ENCODE measurements at regions not wholly inside any gene's neighbourhood (a gene's known extent, or its start where the extent isn't known, plus 50 kb on each side); places are given as distances from the start of the nearest gene placed in this dataset.

GRCh38 chr14:54174457-54174856 lies 217.8 kb upstream of the BMP4 start:
- no peaks in the 10 kb centered on the region for H3K27me3 ChIP-seq (ENCODE audit: insufficient read depth, low read length)
- DNase-seq: no peak
- Mint-ChIP-seq H3K27me3 (peaks cover 22 to 28% of the 10 kb centered on the region in 2 donors), H3K4me3 (no peak overlapping the region), H3K4me1 (peaks cover 4 to 7% (median 4%) of the 10 kb centered on the region in 4 donors), H3K9me3 (peaks cover 0 to 2% (median 0%) of the 10 kb centered on the region in 8 donors), H3K36me3 (no peaks in the 10 kb centered on the region), H3K27ac (no peak overlapping the region)
- intact Hi-C loops (cut with micrococcal nuclease): loop anchor here (10.0 kb wide), 2 partner anchors 880 to 1350 kb away; no protein-coding TSS in a partner anchor
- H3K4me1 ChIP-seq (ENCODE audit: insufficient read depth, low read length): no peaks in the 10 kb centered on the region
- ChIA-PET POLR2A (ENCODE audit: partially characterized antibody) (no interaction called here), CTCF (ENCODE audit: partially characterized antibody) (interaction anchor here (1.0 to 3.8 kb wide), 8 partner anchors 8 to 636 kb away, joined by 3 to 24 read pairs (median 8); no protein-coding TSS in a partner anchor)
- no peak overlapping the region for H3K27ac ChIP-seq (ENCODE audit: low read depth, low read length)
- no peak overlapping the region for H3K4me3 ChIP-seq (ENCODE audit: low read length in 2 of 2)
- H3K9me3 ChIP-seq (ENCODE audit: control insufficient read depth in 1 of 2, low read length in 2 of 2): no peaks in the 10 kb centered on the region
- H3K36me3 ChIP-seq (ENCODE audit: insufficient read depth, low read length): no peaks in the 10 kb centered on the region

GRCh38 chr14:54175298-54175942 lies 218.8 kb upstream of the BMP4 start:
- Histone ChIP-seq H3K4me3 (ENCODE audit: low read length in 2 of 2) (no peak overlapping the region), H3K36me3 (ENCODE audit: insufficient read depth, low read length) (no peaks in the 10 kb centered on the region), H3K4me1 (ENCODE audit: insufficient read depth, low read length) (no peaks in the 10 kb centered on the region), H3K9me3 (ENCODE audit: control insufficient read depth in 1 of 2, low read length in 2 of 2) (no peaks in the 10 kb centered on the region), H3K27me3 (ENCODE audit: insufficient read depth, low read length) (no peaks in the 10 kb centered on the region), H3K27ac (ENCODE audit: low read depth, low read length) (no peak overlapping the region)
- Mint-ChIP-seq H3K27ac (no peak overlapping the region), H3K4me3 (no peak overlapping the region), H3K4me1 (peaks cover 0 to 7% (median 4%) of the 10 kb centered on the region in 4 donors), H3K27me3 (peaks cover 18 to 26% of the 10 kb centered on the region in 2 donors), H3K9me3 (peaks cover 0 to 2% (median 0%) of the 10 kb centered on the region in 8 donors), H3K36me3 (no peaks in the 10 kb centered on the region)
- ChIA-PET CTCF (ENCODE audit: partially characterized antibody) (interaction anchor here (0.6 to 3.8 kb wide), 15 partner anchors 8 to 642 kb away, joined by 3 to 24 read pairs (median 3); no protein-coding TSS in a partner anchor), POLR2A (ENCODE audit: partially characterized antibody) (no interaction called here)
- DNase-seq: peak in 4 of 5 donors; percentile 22 to 32 (median 26)
- intact Hi-C loops (cut with micrococcal nuclease): loop anchor here (10.0 kb wide), 2 partner anchors 881 to 1351 kb away; no protein-coding TSS in a partner anchor

- H3K27ac ChIP-seq (ENCODE audit: low read depth, low read length): no peak overlapping the region
- peaks cover 18 to 26% of the 10 kb centered on the region in 2 donors for H3K27me3 Mint-ChIP-seq
- ChIA-PET CTCF (ENCODE audit: partially characterized antibody) (interaction anchor here (1.1 to 1.9 kb wide), 2 partner anchors 9 to 13 kb away, joined by 3 to 7 read pairs; no protein-coding TSS in a partner anchor), POLR2A (ENCODE audit: partially characterized antibody) (no interaction called here)
- no peaks in the 10 kb centered on the region for H3K36me3 Mint-ChIP-seq
- no peaks in the 10 kb centered on the region for H3K27me3 ChIP-seq (ENCODE audit: insufficient read depth, low read length)
- no peak overlapping the region for H3K4me3 Mint-ChIP-seq
- H3K27ac Mint-ChIP-seq: peak overlapping the region in 1 of 7 donors; percentile 58
- intact Hi-C loops (cut with micrococcal nuclease): loop anchor here (10.0 kb wide), 2 partner anchors 882 to 1352 kb away; no protein-coding TSS in a partner anchor
- H3K9me3 Mint-ChIP-seq: peaks cover 0 to 2% (median 0%) of the 10 kb centered on the region in 8 donors
- H3K4me3 ChIP-seq (ENCODE audit: low read length in 2 of 2): no peak overlapping the region
- H3K4me1 ChIP-seq (ENCODE audit: insufficient read depth, low read length): no peaks in the 10 kb centered on the region
- no peak for DNase-seq
- no peaks in the 10 kb centered on the region for H3K9me3 ChIP-seq (ENCODE audit: control insufficient read depth in 1 of 2, low read length in 2 of 2)
- H3K36me3 ChIP-seq (ENCODE audit: insufficient read depth, low read length): no peaks in the 10 kb centered on the region
- H3K4me1 Mint-ChIP-seq: peaks cover 0 to 3% (median 1%) of the 10 kb centered on the region in 4 donors
Observed at GRCh38 chr14:54177019-54177418, 219.8 kb upstream of the CDKN3 start.

- no peaks in the 10 kb centered on the region for H3K9me3 ChIP-seq (ENCODE audit: control insufficient read depth in 1 of 2, low read length in 2 of 2)
- no peak overlapping the region for H3K4me3 ChIP-seq (ENCODE audit: low read length in 2 of 2)
- H3K27ac ChIP-seq (ENCODE audit: low read depth, low read length): no peak overlapping the region
- Mint-ChIP-seq H3K27ac (no peak overlapping the region), H3K36me3 (no peaks in the 10 kb centered on the region), H3K4me3 (no peak overlapping the region), H3K9me3 (peaks cover 0 to 2% (median 0%) of the 10 kb centered on the region in 8 donors), H3K27me3 (peaks cover 18 to 26% of the 10 kb centered on the region in 2 donors), H3K4me1 (peaks cover 0 to 2% (median under 1%) of the 10 kb centered on the region in 4 donors)
- ChIA-PET POLR2A (ENCODE audit: partially characterized antibody) (no interaction called here), CTCF (ENCODE audit: partially characterized antibody) (interaction anchor here (1.5 to 1.9 kb wide), 3 partner anchors 8 to 21 kb away, joined by 4 to 7 read pairs (median 7); no protein-coding TSS in a partner anchor)
- no peaks in the 10 kb centered on the region for H3K27me3 ChIP-seq (ENCODE audit: insufficient read depth, low read length)
- H3K36me3 ChIP-seq (ENCODE audit: insufficient read depth, low read length): no peaks in the 10 kb centered on the region
- intact Hi-C loops (cut with micrococcal nuclease): loop anchor here (10.0 kb wide), 2 partner anchors 883 to 1353 kb away; no protein-coding TSS in a partner anchor
- no peak for DNase-seq
- no peaks in the 10 kb centered on the region for H3K4me1 ChIP-seq (ENCODE audit: insufficient read depth, low read length)
Observed at GRCh38 chr14:54177641-54178621, 218.9 kb upstream of the CDKN3 start.

GRCh38 chr14:54182419-54183045 lies 214.3 kb upstream of the CDKN3 start:
- H3K9me3 Mint-ChIP-seq: peaks cover 0 to 2% (median 0%) of the 10 kb centered on the region in 8 donors
- no peak overlapping the region for H3K4me3 Mint-ChIP-seq
- H3K27me3 Mint-ChIP-seq: peaks cover 12 to 14% of the 10 kb centered on the region in 2 donors
- Histone ChIP-seq H3K27ac (ENCODE audit: low read depth, low read length) (no peak overlapping the region), H3K4me1 (ENCODE audit: insufficient read depth, low read length) (no peaks in the 10 kb centered on the region), H3K4me3 (ENCODE audit: low read length in 2 of 2) (no peak overlapping the region), H3K36me3 (ENCODE audit: insufficient read depth, low read length) (no peaks in the 10 kb centered on the region), H3K9me3 (ENCODE audit: control insufficient read depth in 1 of 2, low read length in 2 of 2) (no peaks in the 10 kb centered on the region), H3K27me3 (ENCODE audit: insufficient read depth, low read length) (no peaks in the 10 kb centered on the region)
- H3K36me3 Mint-ChIP-seq: no peaks in the 10 kb centered on the region
- POLR2A ChIA-PET (ENCODE audit: partially characterized antibody): no interaction called here
- H3K4me1 Mint-ChIP-seq: no peaks in the 10 kb centered on the region
- CTCF ChIA-PET (ENCODE audit: partially characterized antibody): no interaction called here
- no peak overlapping the region for H3K27ac Mint-ChIP-seq
- intact Hi-C loops (cut with micrococcal nuclease): no loop called here
- DNase-seq: no peak

- H3K27ac ChIP-seq (ENCODE audit: low read depth, low read length): no peak overlapping the region
- no peaks in the 10 kb centered on the region for H3K4me1 ChIP-seq (ENCODE audit: insufficient read depth, low read length)
- H3K27me3 ChIP-seq (ENCODE audit: insufficient read depth, low read length): no peaks in the 10 kb centered on the region
- intact Hi-C loops (cut with micrococcal nuclease): no loop called here
- Mint-ChIP-seq H3K4me1 (peaks cover 0 to 4% (median 0%) of the 10 kb centered on the region in 4 donors), H3K9me3 (no peaks in the 10 kb centered on the region), H3K27ac (no peak overlapping the region), H3K4me3 (no peak overlapping the region), H3K27me3 (peaks cover 0 to under 1% of the 10 kb centered on the region in 2 donors), H3K36me3 (no peaks in the 10 kb centered on the region)
- H3K4me3 ChIP-seq (ENCODE audit: low read length in 2 of 2): no peak overlapping the region
- no peaks in the 10 kb centered on the region for H3K9me3 ChIP-seq (ENCODE audit: control insufficient read depth in 1 of 2, low read length in 2 of 2)
- CTCF ChIA-PET (ENCODE audit: partially characterized antibody): interaction anchor here (1.8 to 5.2 kb wide), 2 partner anchors 10 to 13 kb away, joined by 7 to 24 read pairs; no protein-coding TSS in a partner anchor
- POLR2A ChIA-PET (ENCODE audit: partially characterized antibody): no interaction called here
- H3K36me3 ChIP-seq (ENCODE audit: insufficient read depth, low read length): no peaks in the 10 kb centered on the region
- DNase-seq: no peak
Observed at GRCh38 chr14:54186821-54187763, 209.7 kb upstream of the CDKN3 start.
